ENCODE measurements at regions not wholly inside any gene's neighbourhood (a gene's known extent, or its start where the extent isn't known, plus 50 kb on each side); places are given as distances from the start of the nearest gene placed in this dataset.

- Histone ChIP-seq H3K36me3 (ENCODE audit: insufficient read depth, low read length, poor library complexity, severe bottlenecking) (no peaks in the 10 kb centered on the region), H3K27ac (ENCODE audit: low read depth, low read length, poor library complexity, severe bottlenecking) (no peak overlapping the region), H3K9me3 (ENCODE audit: low read depth, low read length, poor library complexity, severe bottlenecking) (no peaks in the 10 kb centered on the region), H3K27me3 (replicated peaks; ENCODE audit: insufficient read depth, low read depth, low read length, poor library complexity) (no peaks in the 10 kb centered on the region), H3K4me3 (ENCODE audit: low read depth, low read length, poor library complexity, severe bottlenecking) (no peak overlapping the region), H3K4me1 (ENCODE audit: insufficient read depth, low read length, poor library complexity, severe bottlenecking) (peaks cover 13% of the 10 kb centered on the region)
- intact Hi-C loops (cut with micrococcal nuclease; ENCODE audit: unreplicated experiment) = no loop called here
- no peak for DNase-seq (ENCODE audit: low spot score)
- BruUV-seq (replicated peaks) = no TSS peak
- TF ChIP-seq EZH2 (IDR thresholded peaks at IDR 0.05; ENCODE audit: borderline replicate concordance, low read depth, low read length, poor library complexity, severe bottlenecking) = no peak
- TF ChIP-seq, protein P1, sequence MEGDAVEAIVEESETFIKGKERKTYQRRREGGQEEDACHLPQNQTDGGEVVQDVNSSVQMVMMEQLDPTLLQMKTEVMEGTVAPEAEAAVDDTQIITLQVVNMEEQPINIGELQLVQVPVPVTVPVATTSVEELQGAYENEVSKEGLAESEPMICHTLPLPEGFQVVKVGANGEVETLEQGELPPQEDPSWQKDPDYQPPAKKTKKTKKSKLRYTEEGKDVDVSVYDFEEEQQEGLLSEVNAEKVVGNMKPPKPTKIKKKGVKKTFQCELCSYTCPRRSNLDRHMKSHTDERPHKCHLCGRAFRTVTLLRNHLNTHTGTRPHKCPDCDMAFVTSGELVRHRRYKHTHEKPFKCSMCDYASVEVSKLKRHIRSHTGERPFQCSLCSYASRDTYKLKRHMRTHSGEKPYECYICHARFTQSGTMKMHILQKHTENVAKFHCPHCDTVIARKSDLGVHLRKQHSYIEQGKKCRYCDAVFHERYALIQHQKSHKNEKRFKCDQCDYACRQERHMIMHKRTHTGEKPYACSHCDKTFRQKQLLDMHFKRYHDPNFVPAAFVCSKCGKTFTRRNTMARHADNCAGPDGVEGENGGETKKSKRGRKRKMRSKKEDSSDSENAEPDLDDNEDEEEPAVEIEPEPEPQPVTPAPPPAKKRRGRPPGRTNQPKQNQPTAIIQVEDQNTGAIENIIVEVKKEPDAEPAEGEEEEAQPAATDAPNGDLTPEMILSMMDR (conservative IDR thresholded peaks at IDR 0.05; ENCODE audit: low read depth, low read length) = no peak
- POLR2A ChIA-PET (ENCODE audit: low non-redundant PET) = no interaction called here
- CTCF ChIA-PET = no interaction called here
Observed at GRCh38 chr2:128377071-128377910, 58.6 kb upstream of the HS6ST1 start.

DNA sequence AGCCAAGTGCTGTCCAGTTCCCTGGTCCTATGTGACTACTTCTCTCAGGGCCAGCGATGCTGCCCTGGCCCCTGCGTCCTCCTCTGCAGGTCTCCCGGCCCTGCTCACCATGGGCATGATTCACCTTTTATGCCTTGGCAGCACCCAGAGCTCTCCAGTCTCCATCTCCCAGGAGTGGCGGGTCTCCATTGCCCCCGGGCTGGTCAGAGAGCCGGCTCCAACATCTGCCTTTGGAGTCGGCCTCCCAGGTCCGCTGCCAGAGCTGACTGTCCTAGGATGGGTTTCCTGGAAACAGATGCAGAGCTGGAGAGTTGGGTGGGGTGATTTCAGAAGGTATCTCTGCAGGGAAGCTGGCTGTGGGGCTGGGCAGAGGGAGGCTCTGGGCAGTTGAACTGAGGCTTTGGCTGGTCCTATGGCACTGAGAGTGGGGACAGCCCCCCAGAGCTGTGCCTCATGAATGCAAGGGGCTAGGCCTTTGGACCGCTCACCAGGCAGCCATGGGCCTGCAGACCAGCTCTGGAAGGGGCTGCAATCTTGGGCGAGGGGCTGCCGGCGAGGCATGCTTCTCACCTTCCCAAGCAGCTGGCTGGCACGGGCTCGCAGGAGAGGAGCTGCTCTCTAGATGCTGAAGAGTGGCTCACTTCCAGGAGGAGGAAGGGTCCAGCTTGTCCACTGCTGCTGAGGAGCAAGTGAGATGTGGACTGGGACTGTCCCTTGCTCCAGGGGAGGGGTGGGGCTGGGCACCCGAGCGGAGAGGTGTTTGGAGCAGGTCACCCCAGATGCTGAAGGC is 59.8 kb upstream of the HS6ST1 start:
- POLR2A ChIA-PET (ENCODE audit: low non-redundant PET) = no interaction called here
- peaks cover 13% of the 10 kb centered on the region for H3K4me1 ChIP-seq (ENCODE audit: insufficient read depth, low read length, poor library complexity, severe bottlenecking)
- CTCF ChIA-PET = no interaction called here

More for the DNA sequence above, 59.8 kb upstream of the HS6ST1 start:
- Histone ChIP-seq H3K27me3 (replicated peaks; ENCODE audit: insufficient read depth, low read depth, low read length, poor library complexity) (no peaks in the 10 kb centered on the region), H3K27ac (ENCODE audit: low read depth, low read length, poor library complexity, severe bottlenecking) (no peak overlapping the region), H3K4me3 (ENCODE audit: low read depth, low read length, poor library complexity, severe bottlenecking) (no peak overlapping the region), H3K36me3 (ENCODE audit: insufficient read depth, low read length, poor library complexity, severe bottlenecking) (no peaks in the 10 kb centered on the region), H3K9me3 (ENCODE audit: low read depth, low read length, poor library complexity, severe bottlenecking) (no peaks in the 10 kb centered on the region)
- no peak for TF ChIP-seq EZH2 (IDR thresholded peaks at IDR 0.05; ENCODE audit: borderline replicate concordance, low read depth, low read length, poor library complexity, severe bottlenecking)
- TF ChIP-seq, protein P1 (conservative IDR thresholded peaks at IDR 0.05; ENCODE audit: low read depth, low read length) = no peak
- no peak for DNase-seq (ENCODE audit: low spot score)
- no TSS peak for BruUV-seq (replicated peaks)
- intact Hi-C loops (cut with micrococcal nuclease; ENCODE audit: unreplicated experiment) = no loop called here

All from A673 (cell line).